CD4-positive, alpha-beta T cell treated with Interleukin-10 for 1 hour (primary cell): ENCODE measurements at regions not wholly inside any gene's neighbourhood (a gene's known extent, or its start where the extent isn't known, plus 50 kb on each side); places are given as distances from the start of the nearest gene placed in this dataset.

Experiments
- DNase-seq: peaks from one replicate; pipeline ENCODE4 v3.0.0-alpha.2; 2020

- no peak for DNase-seq
Observed at GRCh38 chr10:47078393-47079203, 167.4 kb downstream of the PTPN20 start.

- DNase-seq = no peak
Observed at GRCh38 chr10:47079204-47079580, 168.0 kb downstream of the PTPN20 start.

- DNase-seq = no peak
Observed at GRCh38 chr10:47081264-47081663, 170.0 kb downstream of the PTPN20 start.

GRCh38 chr10:47082055-47082784 is 171.0 kb downstream of the PTPN20 start:
- DNase-seq = no peak

- DNase-seq = no peak
Observed at GRCh38 chr10:47087667-47088066, 176.4 kb downstream of the PTPN20 start.

- DNase-seq = no peak
Observed at GRCh38 chr10:47088656-47089354, 177.6 kb downstream of the PTPN20 start.

GRCh38 chr10:47090042-47090441 is 178.8 kb downstream of the PTPN20 start:
- no peak for DNase-seq

GRCh38 chr10:47090903-47091302 is 179.7 kb downstream of the PTPN20 start:
- no peak for DNase-seq

GRCh38 chr10:47091421-47091820 is 180.2 kb downstream of the PTPN20 start:
- no peak for DNase-seq

GRCh38 chr10:47092376-47092775 is 181.1 kb downstream of the PTPN20 start:
- no peak for DNase-seq

GRCh38 chr10:47092831-47093230 is 181.6 kb downstream of the PTPN20 start:
- no peak for DNase-seq

GRCh38 chr10:47094126-47094525 is 182.9 kb downstream of the PTPN20 start:
- no peak for DNase-seq

GRCh38 chr10:47094636-47095035 is 183.4 kb downstream of the PTPN20 start:
- DNase-seq = no peak

- no peak for DNase-seq
Observed at GRCh38 chr10:47095211-47095610, 184.0 kb downstream of the PTPN20 start.

GRCh38 chr10:47095848-47096612 is 184.8 kb downstream of the PTPN20 start:
- DNase-seq = no peak

- DNase-seq = no peak
Observed at GRCh38 chr10:47098238-47098637, 187.0 kb downstream of the PTPN20 start.

- DNase-seq = no peak
Observed at GRCh38 chr10:47098964-47099363, 187.7 kb downstream of the PTPN20 start.

GRCh38 chr10:47099474-47099873 is 188.2 kb downstream of the PTPN20 start:
- DNase-seq = no peak

- no peak for DNase-seq
Observed at GRCh38 chr10:47101196-47101595, 190.0 kb downstream of the PTPN20 start.

GRCh38 chr10:47101807-47102206 is 190.6 kb downstream of the PTPN20 start:
- DNase-seq = no peak

GRCh38 chr10:47104151-47104605 is 192.9 kb downstream of the PTPN20 start:
- no peak for DNase-seq

- no peak for DNase-seq
Observed at GRCh38 chr10:47104786-47105385, 193.7 kb downstream of the PTPN20 start.
